GM12878 (cell line): ENCODE measurements at regions not wholly inside any gene's neighbourhood (a gene's known extent, or its start where the extent isn't known, plus 50 kb on each side); places are given as distances from the start of the nearest gene placed in this dataset.

Experiments used
- ATAC-seq: fragments of 200-7000 bp; cut with Tn5 transposase; 3 replicates; pipeline ENCODE4 v1.9.1; 2020; ENCODE audit warnings: mild to moderate bottlenecking, moderate library complexity
- BruUV-seq: library from RNA; stranded (reverse); fragments of 400-500 nt; replicated peaks from 2 replicates; lab custom pipeline; 2021; lab: Mats Ljungman, UMichigan
- CTCF ChIA-PET: fragments of 300-600 bp; sonication (Branson Sonifier 250); formaldehyde crosslinking; extraction: SDS; loops from one replicate; lab custom pipeline; 2021; ENCODE audit warnings: inconsistent platforms; lab: Yijun Ruan, JAX
- POLR2A ChIA-PET: fragments of 350-600 bp; formaldehyde crosslinking; extraction: SDS; loops from one replicate; lab custom pipeline; 2021; ENCODE audit warnings: inconsistent platforms; lab: Charles Lee
- RAD21 ChIA-PET: fragments of 300-600 bp; sonication (Branson Sonifier 250); formaldehyde crosslinking; loops from one replicate; lab custom pipeline; 2023; ENCODE audit warnings: antibody characterized with exemption; ENCODE audit not compliant: unreplicated experiment; lab: Charles Lee
- SMC1A ChIA-PET: fragments of 300-600 bp; sonication (Branson Sonifier 250); formaldehyde crosslinking; loops from one replicate; lab custom pipeline; 2023; ENCODE audit not compliant: unreplicated experiment, uncharacterized antibody; lab: Charles Lee
- DNase-seq: peaks from one replicate; pipeline ENCODE4 v3.0.0-alpha.2; 2011; ENCODE audit warnings: low read depth, low spot score
- FAIRE-seq: peaks from 3 replicates; lab custom pipeline; 2011; peaks lifted over from hg19 to GRCh38; lab: Jason Lieb, UNC
- H2AFZ ChIP-seq: 2 replicates; pipeline ENCODE4 v1.6.0; 2011; ENCODE audit warnings: low read depth, low read length, control low read depth; ENCODE audit not compliant: control insufficient read depth
- H3K27ac ChIP-seq: 2 replicates; pipeline ENCODE4 v1.5.1; 2011; ENCODE audit warnings: control low read depth; ENCODE audit not compliant: control insufficient read depth, insufficient read depth
- H3K27me3 ChIP-seq, 2 experiments: replicated peaks in 1 of 2; 2 replicates each; pipeline versions ENCODE4 v1.6.0 to v1.6.1; 2011; ENCODE audit warnings: low read length in 1 of 2; ENCODE audit not compliant: control insufficient read depth in 2 of 2, insufficient read depth in 2 of 2
- H3K36me3 ChIP-seq, 2 experiments: 2 replicates each; pipeline ENCODE4 v1.5.1; 2011; ENCODE audit warnings: low read length in 1 of 2; ENCODE audit not compliant: control insufficient read depth in 2 of 2, insufficient read depth in 2 of 2
- H3K4me1 ChIP-seq: 2 replicates; pipeline ENCODE4 v1.6.1; 2011; ENCODE audit warnings: mild to moderate bottlenecking, low read length, moderate library complexity, mixed read lengths; ENCODE audit not compliant: control insufficient read depth, insufficient read depth
- H3K4me2 ChIP-seq: 2 replicates; pipeline ENCODE4 v1.6.0; 2011; ENCODE audit warnings: control low read depth; ENCODE audit not compliant: control insufficient read depth, insufficient read depth
- H3K4me3 ChIP-seq: fragments of 200-600 bp; sonication (generic); 2 replicates; pipeline ENCODE4 v1.5.1; 2016
- H3K79me2 ChIP-seq: 2 replicates; pipeline ENCODE4 v1.6.0; 2011; ENCODE audit warnings: low read length; ENCODE audit not compliant: control insufficient read depth, insufficient read depth
- H3K9ac ChIP-seq: 2 replicates; pipeline ENCODE4 v1.8.0; 2011; ENCODE audit warnings: low read length, control low read depth, mixed read lengths; ENCODE audit not compliant: control insufficient read depth, insufficient read depth
- H3K9me3 ChIP-seq: replicated peaks from 3 replicates; pipeline ENCODE4 v1.5.1; 2011; ENCODE audit warnings: mild to moderate bottlenecking, low read length; ENCODE audit not compliant: control insufficient read depth, insufficient read depth
- H4K20me1 ChIP-seq: 2 replicates; pipeline ENCODE4 v1.6.0; 2011; ENCODE audit not compliant: control insufficient read depth, insufficient read depth
- BCLAF1 ChIP-seq: fragments of 450-650 bp; IDR thresholded peaks from 2 replicates; pipeline ENCODE4 v1.6.1; 2017; ENCODE audit warnings: antibody characterized with exemption, mild to moderate bottlenecking, moderate library complexity
- BRCA1 ChIP-seq: IDR thresholded peaks from 2 replicates; pipeline ENCODE4 v1.6.1; 2011; ENCODE audit warnings: low read depth, low read length, improper control_type of control experiment
- CEBPB ChIP-seq, 2 experiments: fragments of 150-350 bp in 1 of 2; IDR thresholded peaks; 2 replicates each; pipeline ENCODE4 v1.6.1; 2012 to 2014; ENCODE audit warnings: low read depth in 2 of 2, low read length in 2 of 2, borderline replicate concordance in 1 of 2, inconsistent platforms in 1 of 2
- CHD4 ChIP-seq: fragments of 200-600 bp; sonication (generic); IDR thresholded peaks from 2 replicates; pipeline ENCODE4 v1.6.1; 2016; ENCODE audit warnings: mild to moderate bottlenecking
- ESRRA ChIP-seq: IDR thresholded peaks from 2 replicates; pipeline ENCODE4 v1.6.1; 2012; ENCODE audit warnings: mild to moderate bottlenecking, low read length, improper control_type of control experiment
- IRF5 ChIP-seq: fragments of 450-650 bp; IDR thresholded peaks from 2 replicates; pipeline ENCODE4 v1.6.1; 2017; ENCODE audit warnings: borderline replicate concordance
- RELA ChIP-seq: fragments of 450-650 bp; IDR thresholded peaks from 2 replicates; pipeline ENCODE4 v1.8.0; 2014; ENCODE audit warnings: borderline replicate concordance; ENCODE audit not compliant: partially characterized antibody
- RFX5 ChIP-seq: IDR thresholded peaks from 2 replicates; pipeline ENCODE4 v1.6.1; 2011; ENCODE audit warnings: low read depth, low read length, improper control_type of control experiment
- SIX5 ChIP-seq: IDR thresholded peaks from 2 replicates; pipeline ENCODE4 v1.6.1; 2011; ENCODE audit warnings: mild to moderate bottlenecking, low read depth, low read length, moderate library complexity; ENCODE audit not compliant: severe bottlenecking
- SPI1 ChIP-seq: IDR thresholded peaks from 2 replicates; pipeline ENCODE4 v1.6.1; 2011; ENCODE audit warnings: low read depth, mild to moderate bottlenecking, low read length, moderate library complexity, borderline replicate concordance; ENCODE audit not compliant: insufficient read depth
- TCF7 ChIP-seq: IDR thresholded peaks from 2 replicates; pipeline ENCODE4 v1.6.1; 2014; ENCODE audit warnings: antibody characterized with exemption, borderline replicate concordance
- ZNF622 ChIP-seq: fragments of 450-650 bp; IDR thresholded peaks from 2 replicates; pipeline ENCODE4 v1.6.1; 2017; ENCODE audit warnings: mild to moderate bottlenecking, inconsistent platforms
- WGBS: methylation state at CpG from one replicate; pipeline ENCODE4 v1.1.6; 2016; ENCODE audit warnings: low lambda C conversion rate; ENCODE audit not compliant: insufficient replicate concordance, insufficient coverage; ENCODE audit errors: missing lambda C conversion rate; 5-methylcytosine and 5-hydroxymethylcytosine counted together
- in situ Hi-C: fragments of 300-500 bp; cut with MboI; formaldehyde crosslinking; loops from 9 replicates; pipeline ENCODE4 v1.14.3; 2018; ENCODE audit warnings: mixed read lengths
- intact Hi-C: fragments of 100-400 bp; cut with micrococcal nuclease; formaldehyde crosslinking; loops from one replicate; pipeline ENCODE4 v1.14.2; 2022; ENCODE audit not compliant: unreplicated experiment
- TF ChIP-seq, protein P1 (sequence below): IDR thresholded peaks from 2 replicates; pipeline ENCODE4 v1.6.1; 2011; ENCODE audit warnings: borderline replicate concordance, low read depth, mild to moderate bottlenecking, moderate library complexity, low read length; ENCODE audit not compliant: insufficient read depth, poor library complexity, severe bottlenecking

DNA sequence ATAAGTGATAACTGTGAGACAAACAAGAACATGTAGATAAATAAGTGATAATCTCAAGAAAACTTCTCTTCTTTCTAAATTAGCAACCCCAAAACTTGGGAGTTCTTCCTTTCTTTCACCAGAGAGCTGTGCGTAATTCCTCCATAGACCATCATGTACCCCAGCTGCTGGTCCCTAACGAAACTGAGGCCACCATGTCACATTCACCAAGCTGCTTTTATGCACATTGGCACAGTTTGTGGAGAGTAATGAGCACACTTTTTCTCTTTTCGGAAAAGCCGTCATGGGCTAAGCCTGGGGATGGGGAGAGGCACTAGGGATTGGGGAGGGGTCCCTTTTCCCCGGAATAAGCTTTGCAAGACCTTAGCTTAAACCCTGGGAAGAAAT, 561.4 kb downstream of the BNC2 start:
- no TSS peak for BruUV-seq
- ChIA-PET CTCF (interaction anchor here (0.5 kb wide), 1 partner anchor 377 kb away, joined by 3 read pairs; no protein-coding TSS in a partner anchor), SMC1A (interaction anchor here (0.8 to 1.7 kb wide), 2 partner anchors 13 to 175 kb away, joined by 3 to 4 read pairs; no protein-coding TSS in a partner anchor), POLR2A (no interaction called here), RAD21 (no interaction called here)
- Histone ChIP-seq H3K9ac (no peak overlapping the region), H3K27ac (no peak overlapping the region), H2AFZ (no peak overlapping the region), H3K27me3 (no peaks in the 10 kb centered on the region), H3K4me2 (no peak overlapping the region), H3K4me1 (no peaks in the 10 kb centered on the region), H3K79me2 (no peaks in the 10 kb centered on the region), H4K20me1 (no peaks in the 10 kb centered on the region), H3K36me3 (no peaks in the 10 kb centered on the region), H3K4me3 (no peak overlapping the region), H3K9me3 (no peaks in the 10 kb centered on the region)
- in situ Hi-C loops (no loop called here), intact Hi-C loops (loop anchor here (5.0 kb wide), 1 partner anchor 117 kb away; no protein-coding TSS in a partner anchor)
- WGBS = 7% methylated on average over 5 of the region's 5 CpGs
- FAIRE-seq (no peak), DNase-seq (no peak), ATAC-seq (no peak)
- no peak for TF ChIP-seq BCLAF1
- TF ChIP-seq RFX5 = no peak
- no peak for TF ChIP-seq TCF7
- TF ChIP-seq SPI1 = no peak
- TF ChIP-seq SIX5 = no peak
- TF ChIP-seq RELA = no peak
- TF ChIP-seq BRCA1 = no peak
- no peak for TF ChIP-seq ESRRA
- TF ChIP-seq CEBPB (IDR thresholded peaks at IDR 0.05; ENCODE audit: borderline replicate concordance in 1 of 2, low read depth in 2 of 2, low read length in 2 of 2) = no peak
- no peak for TF ChIP-seq CHD4
- TF ChIP-seq IRF5 = no peak
- TF ChIP-seq, protein P1, sequence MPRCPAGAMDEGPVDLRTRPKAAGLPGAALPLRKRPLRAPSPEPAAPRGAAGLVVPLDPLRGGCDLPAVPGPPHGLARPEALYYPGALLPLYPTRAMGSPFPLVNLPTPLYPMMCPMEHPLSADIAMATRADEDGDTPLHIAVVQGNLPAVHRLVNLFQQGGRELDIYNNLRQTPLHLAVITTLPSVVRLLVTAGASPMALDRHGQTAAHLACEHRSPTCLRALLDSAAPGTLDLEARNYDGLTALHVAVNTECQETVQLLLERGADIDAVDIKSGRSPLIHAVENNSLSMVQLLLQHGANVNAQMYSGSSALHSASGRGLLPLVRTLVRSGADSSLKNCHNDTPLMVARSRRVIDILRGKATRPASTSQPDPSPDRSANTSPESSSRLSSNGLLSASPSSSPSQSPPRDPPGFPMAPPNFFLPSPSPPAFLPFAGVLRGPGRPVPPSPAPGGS = no peak
- TF ChIP-seq ZNF622 = no peak
